HFF-Myc (cell line): ENCODE measurements at regions not wholly inside any gene's neighbourhood (a gene's known extent, or its start where the extent isn't known, plus 50 kb on each side); places are given as distances from the start of the nearest gene placed in this dataset.

Source experiments
- DNase-seq: peaks from one replicate; pipeline ENCODE4 v3.0.0-alpha.2; 2011; ENCODE audit warnings: low read depth; ENCODE audit errors: extremely low read depth
- H3K4me3 ChIP-seq: replicated peaks from 2 replicates; pipeline ENCODE4 v1.5.1; 2011; ENCODE audit warnings: low read depth, mild to moderate bottlenecking, control low read depth, low read length
- CTCF ChIP-seq: IDR thresholded peaks from 2 replicates; pipeline ENCODE4 v1.5.1; 2012; ENCODE audit warnings: mild to moderate bottlenecking, low read depth, low read length, control low read depth; ENCODE audit errors: missing control alignments

DNA sequence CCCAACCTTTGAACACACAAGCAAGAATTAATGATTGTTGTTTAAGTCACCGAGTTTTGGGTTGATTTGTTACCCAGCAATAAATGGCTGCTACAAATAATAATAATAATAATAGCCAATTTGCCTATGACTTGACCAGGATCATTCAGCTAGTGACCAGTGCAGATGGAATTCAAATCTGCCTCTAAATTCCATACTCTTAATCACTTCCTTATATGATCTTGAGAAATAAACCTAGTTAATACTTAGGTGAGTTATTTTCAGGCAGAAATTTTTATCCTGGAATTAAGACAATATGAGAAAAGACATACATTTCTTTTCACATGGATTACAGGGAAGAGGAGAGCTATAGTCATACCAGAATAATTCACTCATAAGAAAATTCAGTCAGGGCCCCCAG, 116.0 kb upstream of the GALNT15 start:
- H3K4me3 ChIP-seq: no peak overlapping the region
- no peak for DNase-seq
- TF ChIP-seq CTCF: no peak

GRCh38 chr3:16059081-16059537, 115.4 kb upstream of the GALNT15 start:
- H3K4me3 ChIP-seq: no peak overlapping the region
- TF ChIP-seq CTCF: no peak
- no peak for DNase-seq

DNA sequence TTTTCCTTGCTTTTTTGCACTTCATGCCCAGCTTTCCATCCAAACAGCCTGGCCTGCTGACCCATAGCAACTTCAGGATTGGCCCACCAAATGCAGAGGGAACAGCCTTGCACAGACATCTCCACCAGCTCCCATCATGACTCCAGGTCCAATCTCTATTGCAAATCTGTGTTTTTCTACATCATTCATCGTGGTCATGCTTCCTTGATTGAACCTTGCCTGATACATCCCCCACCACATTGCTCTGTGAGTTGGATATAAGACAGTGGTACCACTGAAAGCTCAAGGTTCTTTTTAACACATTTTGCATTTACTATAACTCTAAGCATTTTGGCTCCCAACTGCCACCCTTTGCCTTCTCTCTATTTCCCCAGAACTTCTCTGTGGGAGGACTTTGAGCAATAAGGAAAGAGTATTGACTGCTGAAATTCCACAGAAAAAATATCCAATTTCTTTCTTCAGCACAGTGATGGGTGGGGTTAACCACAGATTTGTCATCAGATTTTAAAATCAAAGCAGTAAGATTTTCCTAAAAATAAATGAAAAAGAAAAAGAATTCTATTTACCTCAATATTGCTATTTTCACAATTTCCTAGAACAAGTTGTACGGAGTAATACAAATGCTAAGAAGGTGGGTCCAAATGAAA, 114.6 kb upstream of the GALNT15 start:
- no peak overlapping the region for H3K4me3 ChIP-seq
- DNase-seq: no peak
- no peak for TF ChIP-seq CTCF

DNA sequence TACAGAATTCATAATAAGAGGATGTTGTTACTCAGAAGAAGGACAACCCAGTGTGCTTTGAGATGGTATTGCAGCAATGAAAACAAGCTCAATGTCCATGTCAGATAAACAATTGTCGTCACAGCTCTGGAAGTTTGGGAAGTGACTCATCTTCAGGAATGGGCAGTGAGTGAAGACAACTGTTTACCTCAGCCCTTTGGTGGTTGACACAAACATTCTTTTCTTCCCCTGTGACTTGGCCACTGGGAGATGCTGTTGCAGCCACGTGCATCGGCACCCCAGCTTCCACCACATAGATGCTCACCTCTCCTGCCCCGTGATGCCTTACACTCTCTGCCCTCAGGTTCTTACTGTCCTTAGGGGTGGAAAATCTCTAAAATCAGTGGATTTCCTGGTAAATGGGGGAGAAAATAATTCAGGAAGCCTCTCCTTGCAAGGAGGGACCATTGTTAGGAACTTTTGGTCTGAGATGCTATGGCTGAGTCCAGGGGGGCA, 114.1 kb upstream of the GALNT15 start:
- DNase-seq: peak; percentile 100
- peak; percentile 47 for TF ChIP-seq CTCF
- no peak overlapping the region for H3K4me3 ChIP-seq

GRCh38 chr3:16060945-16061344, 113.5 kb upstream of the GALNT15 start:
- DNase-seq: no peak
- peak; percentile 9 for TF ChIP-seq CTCF
- H3K4me3 ChIP-seq: no peak overlapping the region

- DNase-seq: no peak
- no peak for TF ChIP-seq CTCF
- no peak overlapping the region for H3K4me3 ChIP-seq
These were observed 113.0 kb upstream of the GALNT15 start for GRCh38 chr3:16061491-16061890.

GRCh38 chr3:16063603-16064002, 110.9 kb upstream of the GALNT15 start:
- no peak overlapping the region for H3K4me3 ChIP-seq
- TF ChIP-seq CTCF: no peak
- no peak for DNase-seq
